ENCODE measurements at regions not wholly inside any gene's neighbourhood (a gene's known extent, or its start where the extent isn't known, plus 50 kb on each side); places are given as distances from the start of the nearest gene placed in this dataset.

GRCh38 chr5:152546493-152546892, 141.4 kb upstream of the NMUR2 start:
- no peaks in the 10 kb centered on the region for H3K9me3 ChIP-seq (ENCODE audit: control insufficient read depth, insufficient read depth, low read length)
- H3K27me3 ChIP-seq (ENCODE audit: control insufficient read depth, insufficient read depth, low read length), result peaks cover 2% of the 10 kb centered on the region
- no peak overlapping the region for H3K4me3 ChIP-seq (ENCODE audit: low read length)
- ATAC-seq (no peak), DNase-seq (no peak)
- H3K36me3 Mint-ChIP-seq, result no peaks in the 10 kb centered on the region
- H3K4me3 Mint-ChIP-seq, result no peak overlapping the region
- H3K27ac ChIP-seq (ENCODE audit: low read length), result no peak overlapping the region
- no peaks in the 10 kb centered on the region for H3K9me3 Mint-ChIP-seq
- TF ChIP-seq, protein P1, sequence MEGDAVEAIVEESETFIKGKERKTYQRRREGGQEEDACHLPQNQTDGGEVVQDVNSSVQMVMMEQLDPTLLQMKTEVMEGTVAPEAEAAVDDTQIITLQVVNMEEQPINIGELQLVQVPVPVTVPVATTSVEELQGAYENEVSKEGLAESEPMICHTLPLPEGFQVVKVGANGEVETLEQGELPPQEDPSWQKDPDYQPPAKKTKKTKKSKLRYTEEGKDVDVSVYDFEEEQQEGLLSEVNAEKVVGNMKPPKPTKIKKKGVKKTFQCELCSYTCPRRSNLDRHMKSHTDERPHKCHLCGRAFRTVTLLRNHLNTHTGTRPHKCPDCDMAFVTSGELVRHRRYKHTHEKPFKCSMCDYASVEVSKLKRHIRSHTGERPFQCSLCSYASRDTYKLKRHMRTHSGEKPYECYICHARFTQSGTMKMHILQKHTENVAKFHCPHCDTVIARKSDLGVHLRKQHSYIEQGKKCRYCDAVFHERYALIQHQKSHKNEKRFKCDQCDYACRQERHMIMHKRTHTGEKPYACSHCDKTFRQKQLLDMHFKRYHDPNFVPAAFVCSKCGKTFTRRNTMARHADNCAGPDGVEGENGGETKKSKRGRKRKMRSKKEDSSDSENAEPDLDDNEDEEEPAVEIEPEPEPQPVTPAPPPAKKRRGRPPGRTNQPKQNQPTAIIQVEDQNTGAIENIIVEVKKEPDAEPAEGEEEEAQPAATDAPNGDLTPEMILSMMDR (IDR thresholded peaks at IDR 0.05), result no peak
- H3K36me3 ChIP-seq (ENCODE audit: control insufficient read depth, insufficient read depth, low read length), result no peaks in the 10 kb centered on the region
- peaks cover 20 to 31% of the 10 kb centered on the region in 2 donors for H3K27me3 Mint-ChIP-seq (ENCODE audit: low read depth in 2 of 2)
- intact Hi-C loops (cut with micrococcal nuclease), result no loop called here
- H3K27ac Mint-ChIP-seq, result no peak overlapping the region
- WGBS (ENCODE audit: insufficient coverage), result 87% methylated on average over 2 of the region's 2 CpGs
- no peaks in the 10 kb centered on the region for H3K4me1 ChIP-seq (ENCODE audit: control insufficient read depth, insufficient read depth, low read length)
- no peaks in the 10 kb centered on the region for H3K4me1 Mint-ChIP-seq

GRCh38 chr5:152547202-152547601, 142.1 kb upstream of the NMUR2 start:
- Mint-ChIP-seq H3K27me3 (ENCODE audit: low read depth in 2 of 2) (peaks cover 17 to 26% of the 10 kb centered on the region in 2 donors), H3K4me3 (no peak overlapping the region), H3K9me3 (no peaks in the 10 kb centered on the region), H3K4me1 (no peaks in the 10 kb centered on the region), H3K36me3 (no peaks in the 10 kb centered on the region), H3K27ac (no peak overlapping the region)
- WGBS (ENCODE audit: insufficient coverage), result 69% methylated on average over 5 of the region's 5 CpGs
- Histone ChIP-seq H3K27me3 (ENCODE audit: control insufficient read depth, insufficient read depth, low read length) (peaks cover 2% of the 10 kb centered on the region), H3K4me1 (ENCODE audit: control insufficient read depth, insufficient read depth, low read length) (no peaks in the 10 kb centered on the region), H3K9me3 (ENCODE audit: control insufficient read depth, insufficient read depth, low read length) (no peaks in the 10 kb centered on the region), H3K4me3 (ENCODE audit: low read length) (no peak overlapping the region), H3K27ac (ENCODE audit: low read length) (no peak overlapping the region), H3K36me3 (ENCODE audit: control insufficient read depth, insufficient read depth, low read length) (no peaks in the 10 kb centered on the region)
- DNase-seq, result no peak
- intact Hi-C loops (cut with micrococcal nuclease), result no loop called here
- TF ChIP-seq, protein P1 (IDR thresholded peaks at IDR 0.05), result no peak
- no peak for ATAC-seq

DNA sequence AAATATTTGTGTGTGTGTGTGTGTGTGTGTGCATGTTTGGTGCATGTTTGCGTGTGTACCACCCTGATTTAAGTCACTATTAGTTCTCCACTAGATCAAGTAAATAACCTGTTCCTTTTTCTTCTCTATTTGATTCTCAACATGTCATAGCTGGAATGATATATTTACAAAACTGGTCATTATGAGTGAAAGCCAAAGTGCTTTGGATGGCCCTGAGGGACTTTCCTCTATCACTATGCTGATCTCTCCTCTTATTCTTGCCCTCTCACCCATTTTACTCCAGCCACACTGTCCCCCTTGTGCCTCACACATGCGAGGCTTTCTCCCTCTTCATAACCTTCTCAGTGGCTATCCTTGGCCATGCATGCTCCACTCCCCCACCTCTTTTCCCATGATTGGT, 144.6 kb upstream of the NMUR2 start:
- no peak overlapping the region for H3K4me3 Mint-ChIP-seq
- TF ChIP-seq, protein P1 (IDR thresholded peaks at IDR 0.05), result no peak
- H3K27me3 Mint-ChIP-seq (ENCODE audit: low read depth in 2 of 2), result peaks cover under 1 to 9% of the 10 kb centered on the region in 2 donors
- intact Hi-C loops (cut with micrococcal nuclease), result no loop called here
- H3K4me1 ChIP-seq (ENCODE audit: control insufficient read depth, insufficient read depth, low read length), result no peaks in the 10 kb centered on the region
- no peak for ATAC-seq
- H3K27ac Mint-ChIP-seq, result no peak overlapping the region
- DNase-seq, result no peak
- H3K36me3 ChIP-seq (ENCODE audit: control insufficient read depth, insufficient read depth, low read length), result no peaks in the 10 kb centered on the region
- H3K27ac ChIP-seq (ENCODE audit: low read length), result no peak overlapping the region
- H3K9me3 Mint-ChIP-seq, result no peaks in the 10 kb centered on the region
- H3K27me3 ChIP-seq (ENCODE audit: control insufficient read depth, insufficient read depth, low read length), result no peaks in the 10 kb centered on the region
- WGBS (ENCODE audit: insufficient coverage), result 68% methylated on average over 1 of the region's 2 CpGs
- no peaks in the 10 kb centered on the region for H3K36me3 Mint-ChIP-seq
- no peak overlapping the region for H3K4me3 ChIP-seq (ENCODE audit: low read length)
- no peaks in the 10 kb centered on the region for H3K9me3 ChIP-seq (ENCODE audit: control insufficient read depth, insufficient read depth, low read length)
- no peaks in the 10 kb centered on the region for H3K4me1 Mint-ChIP-seq

- H3K4me1 Mint-ChIP-seq, result no peaks in the 10 kb centered on the region
Measured at GRCh38 chr5:152551061-152551460, 146.0 kb upstream of the NMUR2 start.

More at GRCh38 chr5:152551061-152551460, 146.0 kb upstream of the NMUR2 start:
- Mint-ChIP-seq H3K36me3 (no peaks in the 10 kb centered on the region), H3K27me3 (ENCODE audit: low read depth in 2 of 2) (peaks cover 0 to 9% of the 10 kb centered on the region in 2 donors), H3K4me3 (no peak overlapping the region), H3K9me3 (no peaks in the 10 kb centered on the region), H3K27ac (no peak overlapping the region)
- Histone ChIP-seq H3K9me3 (ENCODE audit: control insufficient read depth, insufficient read depth, low read length) (no peaks in the 10 kb centered on the region), H3K4me3 (ENCODE audit: low read length) (no peak overlapping the region), H3K27me3 (ENCODE audit: control insufficient read depth, insufficient read depth, low read length) (no peaks in the 10 kb centered on the region), H3K4me1 (ENCODE audit: control insufficient read depth, insufficient read depth, low read length) (no peaks in the 10 kb centered on the region), H3K36me3 (ENCODE audit: control insufficient read depth, insufficient read depth, low read length) (no peaks in the 10 kb centered on the region), H3K27ac (ENCODE audit: low read length) (no peak overlapping the region)
- TF ChIP-seq, protein P1 (IDR thresholded peaks at IDR 0.05), result no peak
- intact Hi-C loops (cut with micrococcal nuclease), result no loop called here
- DNase-seq (no peak), ATAC-seq (no peak)

Data from natural killer cell (primary cell).